ENCODE measurements at regions not wholly inside any gene's neighbourhood (a gene's known extent, or its start where the extent isn't known, plus 50 kb on each side); places are given as distances from the start of the nearest gene placed in this dataset.

- TF ChIP-seq POLR2A (IDR thresholded peaks at IDR 0.05) (no peak), EP300 (IDR thresholded peaks at IDR 0.05) (no peak)
Measured at GRCh38 chr10:4013651-4014121, 228.7 kb upstream of the KLF6 start.
